CD4-positive, alpha-beta T cell treated with Interleukin-12 subunit alpha and Interleukin-12 subunit beta, for 1 hour (primary cell): ENCODE measurements at regions not wholly inside any gene's neighbourhood (a gene's known extent, or its start where the extent isn't known, plus 50 kb on each side); places are given as distances from the start of the nearest gene placed in this dataset.

Experiments used
- DNase-seq: peaks from one replicate; pipeline ENCODE4 v3.0.0-alpha.2; 2020

GRCh38 chr2:217149087-217149660 is 289.3 kb upstream of the TNP1 start:
- DNase-seq: no peak

GRCh38 chr2:217147818-217148217 is 288.0 kb upstream of the TNP1 start:
- no peak for DNase-seq

- DNase-seq: no peak
Observed at GRCh38 chr2:217146956-217147355, 287.1 kb upstream of the TNP1 start.

- no peak for DNase-seq
Observed at GRCh38 chr2:217142649-217143266, 282.9 kb upstream of the TNP1 start.

GRCh38 chr2:217138284-217138683 is 278.4 kb upstream of the TNP1 start:
- DNase-seq: no peak

- DNase-seq: no peak
Observed at GRCh38 chr2:217127744-217128143, 267.9 kb upstream of the TNP1 start.

GRCh38 chr2:217125014-217125413 is 265.1 kb upstream of the TNP1 start:
- DNase-seq: no peak

GRCh38 chr2:217124050-217124449 is 264.2 kb upstream of the TNP1 start:
- no peak for DNase-seq

GRCh38 chr2:217121565-217121964 is 261.7 kb upstream of the TNP1 start:
- no peak for DNase-seq

- DNase-seq: no peak
Observed at GRCh38 chr2:217120429-217120828, 260.6 kb upstream of the TNP1 start.

GRCh38 chr2:217118559-217119284 is 258.9 kb upstream of the TNP1 start:
- DNase-seq: no peak

- no peak for DNase-seq
Observed at GRCh38 chr2:217117523-217117922, 257.7 kb upstream of the TNP1 start.

- no peak for DNase-seq
Observed at GRCh38 chr2:217116610-217117009, 256.7 kb upstream of the TNP1 start.

- DNase-seq: no peak
Observed at GRCh38 chr2:217114117-217114516, 254.3 kb upstream of the TNP1 start.

- no peak for DNase-seq
Observed at GRCh38 chr2:217113491-217113890, 253.6 kb upstream of the TNP1 start.

GRCh38 chr2:217110550-217110949 is 250.7 kb upstream of the TNP1 start:
- no peak for DNase-seq

GRCh38 chr2:217108575-217109027 is 248.7 kb upstream of the TNP1 start:
- DNase-seq: no peak

GRCh38 chr2:217108086-217108485 is 248.2 kb upstream of the TNP1 start:
- DNase-seq: no peak

GRCh38 chr2:217107480-217107879 is 247.6 kb upstream of the TNP1 start:
- no peak for DNase-seq

GRCh38 chr2:217106650-217107014 is 246.8 kb upstream of the TNP1 start:
- DNase-seq: no peak

GRCh38 chr2:217105733-217106649 is 246.1 kb upstream of the TNP1 start:
- no peak for DNase-seq

GRCh38 chr2:217103752-217104545 is 244.1 kb upstream of the TNP1 start:
- no peak for DNase-seq
